Loucy (cell line): ENCODE measurements at regions not wholly inside any gene's neighbourhood (a gene's known extent, or its start where the extent isn't known, plus 50 kb on each side); places are given as distances from the start of the nearest gene placed in this dataset.

ENCODE experiments used
- EZH2phosphoT487 ChIP-seq: fragments of 200-600 bp; IDR thresholded peaks from 2 replicates; pipeline ENCODE4 v1.6.1; 2018; ENCODE audit warnings: antibody characterized with exemption, mild to moderate bottlenecking, moderate library complexity, borderline replicate concordance
- TF ChIP-seq, protein P1 (sequence below): fragments of 200-600 bp; sonication (generic); conservative IDR thresholded peaks from 2 replicates; pipeline ENCODE4 v1.5.1; 2014; ENCODE audit warnings: mild to moderate bottlenecking, antibody characterized with exemption, low read length

DNA sequence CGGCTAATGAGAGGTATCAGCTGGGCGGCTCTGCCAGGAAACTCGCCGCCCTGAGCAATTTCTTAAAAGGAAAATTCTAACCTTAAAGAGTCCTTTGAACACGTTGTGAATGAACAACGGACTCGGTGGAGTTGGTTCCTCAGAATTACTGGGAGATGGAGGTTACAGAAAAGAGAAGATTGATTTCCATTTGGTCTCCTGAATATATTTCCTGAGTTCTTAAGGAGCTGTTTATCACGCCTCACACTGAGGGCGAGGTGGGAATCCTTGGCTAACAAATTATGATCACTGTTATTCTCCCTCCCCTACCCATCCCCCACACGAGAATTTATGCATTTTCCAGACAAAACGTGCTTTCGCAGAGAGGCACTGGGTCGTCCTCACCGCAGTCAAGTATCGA, 194.5 kb upstream of the C14orf180 start:
- TF ChIP-seq, protein P1, sequence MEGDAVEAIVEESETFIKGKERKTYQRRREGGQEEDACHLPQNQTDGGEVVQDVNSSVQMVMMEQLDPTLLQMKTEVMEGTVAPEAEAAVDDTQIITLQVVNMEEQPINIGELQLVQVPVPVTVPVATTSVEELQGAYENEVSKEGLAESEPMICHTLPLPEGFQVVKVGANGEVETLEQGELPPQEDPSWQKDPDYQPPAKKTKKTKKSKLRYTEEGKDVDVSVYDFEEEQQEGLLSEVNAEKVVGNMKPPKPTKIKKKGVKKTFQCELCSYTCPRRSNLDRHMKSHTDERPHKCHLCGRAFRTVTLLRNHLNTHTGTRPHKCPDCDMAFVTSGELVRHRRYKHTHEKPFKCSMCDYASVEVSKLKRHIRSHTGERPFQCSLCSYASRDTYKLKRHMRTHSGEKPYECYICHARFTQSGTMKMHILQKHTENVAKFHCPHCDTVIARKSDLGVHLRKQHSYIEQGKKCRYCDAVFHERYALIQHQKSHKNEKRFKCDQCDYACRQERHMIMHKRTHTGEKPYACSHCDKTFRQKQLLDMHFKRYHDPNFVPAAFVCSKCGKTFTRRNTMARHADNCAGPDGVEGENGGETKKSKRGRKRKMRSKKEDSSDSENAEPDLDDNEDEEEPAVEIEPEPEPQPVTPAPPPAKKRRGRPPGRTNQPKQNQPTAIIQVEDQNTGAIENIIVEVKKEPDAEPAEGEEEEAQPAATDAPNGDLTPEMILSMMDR = no peak
- TF ChIP-seq EZH2phosphoT487 = no peak
